Activated CD4-positive, CD25-positive, alpha-beta regulatory T cell treated with anti-CD3 and anti-CD28 coated beads, Interleukin-2, amount 50 U/mL, for 16 hours (primary cell): ENCODE measurements at regions not wholly inside any gene's neighbourhood (a gene's known extent, or its start where the extent isn't known, plus 50 kb on each side); places are given as distances from the start of the nearest gene placed in this dataset.

ENCODE experiments used
- DNase-seq: peaks from one replicate; pipeline ENCODE4 v3.0.0-alpha.2; 2020; ENCODE audit warnings: low read depth, low spot score

DNA sequence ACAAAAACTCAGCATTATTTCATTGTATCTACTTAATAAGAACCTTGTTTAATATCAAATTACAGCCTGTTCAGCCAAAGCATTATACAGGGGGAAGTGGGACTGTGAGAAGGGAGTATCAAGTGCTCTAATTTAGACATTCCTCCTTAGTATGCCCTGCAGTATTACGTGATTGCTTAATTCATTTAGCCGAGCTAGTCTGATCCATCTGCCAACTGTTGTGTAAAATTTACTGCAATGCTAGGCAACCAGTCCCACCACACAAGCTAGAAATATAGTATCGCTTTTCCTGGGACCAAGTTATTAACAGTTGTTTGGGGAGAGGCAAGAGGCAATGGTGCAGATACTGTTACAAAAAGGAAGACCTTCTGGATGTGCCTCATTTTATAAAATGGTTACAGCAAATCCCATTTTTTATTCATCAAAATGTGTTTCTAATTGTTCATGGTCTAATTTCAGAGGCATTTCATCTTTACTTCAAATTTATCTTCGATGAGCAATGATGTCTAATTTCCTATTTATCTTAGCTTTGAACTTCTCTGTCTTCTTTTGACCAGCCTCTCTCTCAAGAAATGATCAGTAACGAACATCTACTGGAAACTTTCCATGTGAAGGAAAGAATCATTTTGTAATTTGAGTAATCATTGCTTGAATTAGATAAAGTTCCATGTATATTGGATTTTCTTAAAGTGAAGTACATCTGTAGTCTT, 283.3 kb downstream of the DUSP10 start:
- DNase-seq = no peak

DNA sequence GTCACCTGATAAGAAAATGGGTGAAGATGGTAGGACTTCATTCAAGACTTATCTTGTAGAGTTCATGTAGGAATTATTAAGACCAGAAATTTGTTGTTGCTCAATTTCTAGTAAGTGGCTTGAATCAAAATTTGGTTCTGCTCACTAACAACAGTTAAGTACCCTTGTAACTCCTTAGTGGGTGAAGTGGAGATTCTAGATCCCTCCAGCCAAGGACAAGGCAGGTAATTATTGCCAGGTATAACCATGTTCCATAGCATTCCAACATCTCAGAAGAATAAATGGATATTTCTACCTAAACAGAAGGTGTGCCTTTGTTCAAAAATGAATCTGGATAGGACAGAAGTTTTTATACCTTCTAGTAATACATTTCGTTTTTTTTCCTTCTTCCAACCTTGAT, 282.3 kb downstream of the DUSP10 start:
- DNase-seq = no peak

- DNase-seq = no peak
Observed at GRCh38 chr1:221462345-221462744, 279.5 kb downstream of the DUSP10 start.

DNA sequence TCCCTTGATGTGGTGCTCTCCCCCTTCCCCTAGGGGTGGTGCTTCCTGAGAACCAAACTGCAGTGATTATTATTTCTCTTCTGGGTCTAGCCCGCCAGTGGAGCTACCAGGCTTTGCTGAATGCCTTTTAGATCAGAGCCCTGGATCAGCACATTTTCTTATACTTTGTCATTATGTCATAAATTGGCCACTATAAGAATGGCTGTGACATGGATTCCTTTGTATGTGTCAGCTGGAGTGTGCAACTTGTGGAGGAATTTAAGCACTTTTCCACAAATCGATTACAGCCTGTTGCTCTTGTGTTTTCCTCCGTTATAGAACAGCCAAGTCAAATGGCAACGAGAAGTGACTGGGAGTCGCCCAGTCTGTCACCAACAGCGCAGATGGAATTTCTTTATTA, 273.3 kb downstream of the DUSP10 start:
- DNase-seq = no peak

DNA sequence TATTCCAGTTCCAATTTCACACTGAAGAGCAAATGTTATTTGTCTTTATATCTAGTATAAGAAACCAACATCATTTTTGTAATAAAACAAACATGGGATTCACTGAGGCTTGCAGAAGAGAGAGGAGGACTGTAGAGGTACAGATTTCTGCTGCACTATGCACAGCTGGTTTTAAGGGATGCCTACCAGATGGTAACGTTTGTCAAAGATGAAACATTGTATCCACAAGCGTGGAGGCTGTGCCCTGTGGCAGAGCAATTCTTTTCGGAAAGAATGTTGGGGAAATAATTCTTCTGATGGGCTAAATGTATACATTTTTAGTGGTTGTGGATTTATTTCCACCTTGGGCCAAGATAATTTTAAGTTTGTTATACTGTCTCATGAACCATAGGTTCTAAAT, 272.4 kb downstream of the DUSP10 start:
- no peak for DNase-seq

- DNase-seq = no peak
Observed at GRCh38 chr1:221470000-221470698, 271.7 kb downstream of the DUSP10 start.

- DNase-seq = no peak
Observed at GRCh38 chr1:221473411-221473810, 268.5 kb downstream of the DUSP10 start.

DNA sequence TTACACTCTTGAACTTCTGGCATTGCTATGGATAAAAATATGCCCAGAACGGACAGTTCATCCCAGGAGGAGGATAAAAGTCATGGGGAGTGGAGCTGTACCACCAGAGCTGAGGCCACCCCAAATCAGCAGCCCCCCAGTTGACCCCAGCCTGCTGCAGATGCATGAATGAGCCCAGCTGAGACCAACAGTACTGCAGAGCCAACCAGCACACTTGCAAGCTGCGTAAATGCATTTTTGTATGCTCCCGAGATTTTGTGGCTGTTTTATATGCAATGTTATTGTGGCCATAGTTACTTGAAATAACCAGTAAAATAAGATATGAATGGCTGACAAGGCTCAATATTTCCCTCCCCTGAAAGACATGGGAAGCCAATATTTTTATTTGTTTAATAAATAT, 264.6 kb downstream of the DUSP10 start:
- no peak for DNase-seq

- peak; percentile 10 for DNase-seq
Observed at GRCh38 chr1:221478050-221478949, 263.6 kb downstream of the DUSP10 start.

- no peak for DNase-seq
Observed at GRCh38 chr1:221487781-221488524, 253.9 kb downstream of the DUSP10 start.

DNA sequence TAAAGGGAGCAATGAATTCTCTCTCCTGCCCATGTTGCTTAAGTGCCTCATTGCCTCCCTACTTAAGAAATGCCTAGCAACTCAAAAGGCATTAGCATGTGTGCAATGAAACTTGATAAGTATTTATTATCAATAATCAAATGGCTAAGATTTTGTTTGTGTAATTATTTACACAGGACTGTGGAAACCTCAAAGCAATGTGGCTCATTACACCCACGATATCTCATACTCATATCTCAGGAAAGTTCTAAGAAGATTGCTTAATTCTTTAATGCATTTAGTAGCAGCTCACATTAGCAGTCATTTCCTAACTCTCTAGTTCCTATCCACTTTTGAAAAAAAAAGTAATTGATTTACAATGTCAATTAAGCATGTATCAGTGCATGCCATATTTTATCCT, 253.3 kb downstream of the DUSP10 start:
- DNase-seq = no peak

DNA sequence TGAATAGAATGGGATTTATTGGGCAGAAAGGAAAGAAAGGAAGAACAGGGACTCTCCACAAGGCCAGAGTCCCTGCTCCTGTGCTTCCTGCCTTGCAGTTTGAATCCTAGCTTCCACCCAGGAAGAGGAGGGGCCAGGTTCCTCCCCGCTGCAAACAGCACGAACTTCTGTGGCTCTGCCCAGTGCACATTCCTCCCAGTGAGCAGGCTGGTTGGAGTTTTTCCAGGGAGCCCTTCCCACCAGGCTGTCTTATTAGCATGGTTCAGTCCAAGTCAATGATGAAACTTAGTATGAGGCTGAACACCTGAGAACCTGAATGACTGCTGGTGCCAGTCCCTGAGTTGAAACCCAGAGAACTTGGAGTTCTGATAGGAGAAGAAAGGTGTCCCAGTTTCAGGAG, 247.2 kb downstream of the DUSP10 start:
- no peak for DNase-seq

DNA sequence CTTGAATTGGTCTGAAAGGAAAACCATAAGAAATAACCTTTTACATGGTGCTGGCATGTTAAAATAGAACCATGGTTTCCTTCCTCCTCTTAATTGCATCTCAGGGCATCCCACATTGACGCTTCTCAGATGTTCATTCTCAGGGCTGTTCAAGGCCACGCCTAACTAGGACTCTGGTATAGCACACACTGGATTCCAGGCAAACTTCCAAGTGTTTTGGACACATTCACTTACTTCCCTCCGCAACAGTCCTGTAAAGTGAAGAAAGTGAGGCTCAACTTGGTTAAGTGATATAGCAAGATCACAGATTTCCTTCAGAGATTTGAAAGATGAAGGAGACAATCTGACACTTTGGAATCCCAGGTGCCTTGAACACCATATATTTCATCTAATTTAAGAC, 244.8 kb downstream of the DUSP10 start:
- DNase-seq = no peak

GRCh38 chr1:221503268-221503667, 238.6 kb downstream of the DUSP10 start:
- no peak for DNase-seq

- no peak for DNase-seq
Observed at GRCh38 chr1:221509575-221510355, 232.1 kb downstream of the DUSP10 start.

- DNase-seq = no peak
Observed at GRCh38 chr1:221510793-221511503, 230.9 kb downstream of the DUSP10 start.

- no peak for DNase-seq
Observed at GRCh38 chr1:221511797-221512196, 230.1 kb downstream of the DUSP10 start.

DNA sequence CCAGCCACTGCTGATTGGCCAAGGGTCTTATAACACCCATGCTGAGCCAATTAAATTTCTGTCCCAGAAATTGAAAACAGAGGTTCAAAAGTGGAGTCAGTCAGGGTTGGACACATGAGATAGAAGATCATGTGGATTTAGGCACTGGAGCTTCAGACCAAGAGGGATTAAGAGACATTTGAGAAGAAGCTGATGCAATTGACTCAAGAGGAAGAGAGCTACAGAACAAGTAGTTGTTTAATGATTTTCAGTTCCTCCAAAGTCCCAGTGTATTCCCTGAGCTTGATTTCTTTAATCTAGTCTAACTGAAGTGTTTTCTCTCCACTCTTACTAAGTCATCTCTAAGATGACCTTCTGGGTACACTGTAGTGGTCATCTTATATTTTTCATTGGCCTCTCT, 227.1 kb downstream of the DUSP10 start:
- DNase-seq = no peak

DNA sequence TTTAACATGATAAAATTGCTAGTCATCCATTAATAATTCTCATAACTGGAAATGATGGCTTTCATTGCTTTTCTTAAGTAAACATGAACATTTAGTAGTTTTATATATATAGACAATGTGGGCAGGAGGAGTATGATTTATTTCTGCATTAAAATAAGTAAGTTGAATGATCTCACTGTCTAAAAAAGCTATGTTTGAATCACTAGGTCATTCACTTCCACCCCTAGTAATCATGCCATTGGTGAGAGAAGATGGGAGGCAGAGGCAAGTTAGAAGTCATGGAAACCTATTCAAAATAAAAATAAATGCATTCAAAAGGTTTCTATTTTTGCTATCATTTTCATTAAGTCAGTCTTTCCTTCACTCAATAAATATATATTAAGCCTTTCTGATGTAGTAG, 226.4 kb downstream of the DUSP10 start:
- DNase-seq = no peak

DNA sequence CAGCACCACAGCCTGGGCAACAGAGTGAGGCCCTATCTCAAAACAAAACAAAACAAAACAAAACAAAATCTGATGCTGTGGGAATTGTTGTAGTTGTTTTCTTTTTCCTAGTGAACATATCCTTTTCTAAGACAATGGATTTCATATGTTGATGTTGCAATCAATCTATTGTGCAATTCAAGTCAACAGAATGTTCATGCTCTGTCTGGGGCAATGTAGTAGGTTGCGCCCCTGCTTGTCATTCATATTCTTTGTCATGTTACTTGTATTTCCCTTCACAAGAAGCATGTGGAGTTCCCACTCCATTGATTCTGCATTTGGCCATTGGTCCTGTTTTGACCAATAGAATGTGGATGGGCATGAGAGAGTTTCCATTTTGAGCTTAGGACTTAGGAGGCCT, 223.9 kb downstream of the DUSP10 start:
- no peak for DNase-seq
